H1 (cell line): ENCODE measurements at regions not wholly inside any gene's neighbourhood (a gene's known extent, or its start where the extent isn't known, plus 50 kb on each side); places are given as distances from the start of the nearest gene placed in this dataset.

Experiments
- CTCF ChIA-PET: fragments of 300-600 bp; sonication (Branson Sonifier 250); formaldehyde crosslinking; loops from one replicate; lab custom pipeline; 2021; ENCODE audit not compliant: partially characterized antibody; lab: Charles Lee
- POLR2A ChIA-PET: fragments of 300-600 bp; sonication (Branson Sonifier 250); formaldehyde crosslinking; loops from one replicate; lab custom pipeline; 2021; ENCODE audit warnings: inconsistent platforms; ENCODE audit not compliant: partially characterized antibody; lab: Charles Lee
- DNase-seq, 2 experiments: peaks; one replicate each; pipeline versions ENCODE4 v3.0.0 to v3.0.0-alpha.2; 2010 to 2022; ENCODE audit warnings: low spot score in 2 of 2, low read depth in 1 of 2, mixed read lengths in 1 of 2
- FAIRE-seq: peaks from 2 replicates; lab custom pipeline; 2011; peaks lifted over from hg19 to GRCh38; lab: Jason Lieb, UNC
- H2AFZ ChIP-seq: 2 replicates; pipeline ENCODE4 v1.8.1; 2012; ENCODE audit warnings: low read length, inconsistent platforms
- H2AK5ac ChIP-seq: 2 replicates; pipeline ENCODE4 v1.6.1; 2013; ENCODE audit warnings: low read depth, low read length
- H2BK120ac ChIP-seq: replicated peaks from 2 replicates; pipeline ENCODE3; 2013; ENCODE audit warnings: low read depth, low read length, inconsistent platforms
- H2BK12ac ChIP-seq: 2 replicates; pipeline ENCODE4 v1.6.1; 2013; ENCODE audit warnings: low read depth, low read length
- H2BK15ac ChIP-seq: 2 replicates; pipeline ENCODE4 v1.6.1; 2013; ENCODE audit warnings: low read length
- H2BK20ac ChIP-seq: 2 replicates; pipeline ENCODE4 v1.6.1; 2013; ENCODE audit warnings: low read length
- H2BK5ac ChIP-seq: 2 replicates; pipeline ENCODE4 v1.6.1; 2013; ENCODE audit warnings: low read depth, low read length
- H3K14ac ChIP-seq: 2 replicates; pipeline ENCODE4 v1.6.1; 2013; ENCODE audit warnings: inconsistent platforms; ENCODE audit not compliant: insufficient read length
- H3K18ac ChIP-seq: 2 replicates; pipeline ENCODE4 v1.6.1; 2013; ENCODE audit warnings: low read length; ENCODE audit errors: extremely low read depth
- H3K23ac ChIP-seq: 2 replicates; pipeline ENCODE4 v1.6.1; 2013; ENCODE audit warnings: inconsistent platforms; ENCODE audit not compliant: insufficient read length
- H3K23me2 ChIP-seq: 2 replicates; pipeline ENCODE4 v1.6.1; 2013; ENCODE audit warnings: low read depth, low read length
- H3K27ac ChIP-seq: 2 replicates; pipeline ENCODE4 v1.6.1; 2011; ENCODE audit warnings: low read depth, low read length, inconsistent platforms
- H3K27me3 ChIP-seq, 4 experiments: replicated peaks in 1 of 4; 1 replicate in 1 of 4; 2 replicates in 3 of 4; pipeline versions ENCODE4 v1.6.1 to v1.8.1; 2011 to 2013; ENCODE audit warnings: low read length in 3 of 4, mild to moderate bottlenecking in 3 of 4, inconsistent platforms in 2 of 4, mixed read lengths in 2 of 4, moderate library complexity in 1 of 4; ENCODE audit not compliant: control insufficient read depth in 3 of 4, insufficient read depth in 3 of 4; ENCODE audit errors: extremely low read depth in 1 of 4
- H3K36me3 ChIP-seq, 4 experiments: 2 replicates each; pipeline versions ENCODE4 v1.6.1 to v1.8.1; 2011 to 2013; ENCODE audit warnings: mild to moderate bottlenecking in 4 of 4, low read length in 3 of 4, moderate library complexity in 2 of 4, control low read depth in 1 of 4, inconsistent platforms in 1 of 4; ENCODE audit not compliant: insufficient read depth in 4 of 4, control insufficient read depth in 2 of 4
- H3K4ac ChIP-seq: replicated peaks from 2 replicates; pipeline ENCODE3; 2013; ENCODE audit warnings: low read length, low read depth, mixed read lengths, inconsistent platforms; ENCODE audit not compliant: insufficient read length
- H3K4me1 ChIP-seq, 4 experiments: replicated peaks in 1 of 4; 1 replicate in 1 of 4; 2 replicates in 3 of 4; pipeline versions ENCODE4 v1.6.1 to v1.8.1; 2011 to 2013; ENCODE audit warnings: low read length in 3 of 4, inconsistent platforms in 2 of 4, mixed read lengths in 1 of 4; ENCODE audit not compliant: insufficient read depth in 4 of 4, control insufficient read depth in 3 of 4
- H3K4me2 ChIP-seq, 2 experiments: 2 replicates each; pipeline versions ENCODE4 v1.6.1 to v1.8.1; 2011 to 2013; ENCODE audit warnings: low read depth in 2 of 2, low read length in 2 of 2, control low read depth in 1 of 2, inconsistent platforms in 1 of 2, mild to moderate bottlenecking in 1 of 2; ENCODE audit not compliant: insufficient read depth in 1 of 2
- H3K4me3 ChIP-seq, 4 experiments: fragments of 200-600, 300-600 bp in 1 of 4; sonication (generic), shearing (Covaris generic), sonication (Bioruptor Twin) in 1 of 4; 2 replicates each; pipeline versions ENCODE4 v1.5.1 to v1.8.1; 2011 to 2016; ENCODE audit warnings: low read length in 4 of 4, low read depth in 3 of 4, control low read depth in 2 of 4, inconsistent platforms in 2 of 4, mild to moderate bottlenecking in 2 of 4, mixed read lengths in 1 of 4, moderate library complexity in 1 of 4; ENCODE audit not compliant: insufficient read depth in 2 of 4; ENCODE audit errors: extremely low read depth in 1 of 4
- H3K56ac ChIP-seq: replicated peaks from 2 replicates; pipeline ENCODE3; 2013; ENCODE audit warnings: low read depth, mild to moderate bottlenecking, mixed read lengths, low read length, inconsistent platforms; ENCODE audit not compliant: insufficient read length
- H3K79me1 ChIP-seq: 2 replicates; pipeline ENCODE4 v1.6.1; 2013; ENCODE audit warnings: low read depth, low read length, control low read depth
- H3K79me2 ChIP-seq, 2 experiments: 2 replicates each; pipeline versions ENCODE4 v1.6.1 to v1.8.1; 2012 to 2013; ENCODE audit warnings: low read length in 2 of 2, mild to moderate bottlenecking in 2 of 2, inconsistent platforms in 1 of 2; ENCODE audit not compliant: insufficient read depth in 2 of 2, control insufficient read depth in 1 of 2
- H3K9ac ChIP-seq, 4 experiments: replicated peaks in 1 of 4; 1 replicate in 1 of 4; 2 replicates in 3 of 4; pipeline versions ENCODE4 v1.6.1 to v1.8.1; 2011 to 2013; ENCODE audit warnings: low read depth in 3 of 4, low read length in 3 of 4, control low read depth in 2 of 4, mild to moderate bottlenecking in 2 of 4, moderate library complexity in 2 of 4, inconsistent platforms in 1 of 4; ENCODE audit errors: extremely low read depth in 1 of 4
- H3K9me3 ChIP-seq, 2 experiments: 2 replicates each; pipeline versions ENCODE4 v1.6.1 to v1.8.1; 2012 to 2013; ENCODE audit warnings: mild to moderate bottlenecking in 2 of 2, moderate library complexity in 2 of 2, control low read depth in 1 of 2, inconsistent platforms in 1 of 2, low read depth in 1 of 2, low read length in 1 of 2, mixed read lengths in 1 of 2; ENCODE audit not compliant: insufficient read depth in 2 of 2
- H4K20me1 ChIP-seq, 2 experiments: replicated peaks in 1 of 2; 2 replicates each; pipeline versions ENCODE3 to v1.8.1; 2011 to 2013; ENCODE audit warnings: inconsistent platforms in 2 of 2, low read length in 2 of 2, mild to moderate bottlenecking in 1 of 2; ENCODE audit not compliant: insufficient read depth in 2 of 2, control insufficient read depth in 1 of 2
- H4K5ac ChIP-seq: 2 replicates; pipeline ENCODE4 v1.6.1; 2013; ENCODE audit warnings: low read length, low read depth, mixed read lengths, inconsistent platforms; ENCODE audit not compliant: insufficient read length
- H4K8ac ChIP-seq: 2 replicates; pipeline ENCODE4 v1.8.0; 2013; ENCODE audit warnings: mild to moderate bottlenecking, moderate library complexity, low read length, inconsistent platforms; ENCODE audit not compliant: insufficient read depth; ENCODE audit errors: extremely low read depth
- H4K91ac ChIP-seq: replicated peaks from 2 replicates; pipeline ENCODE3; 2013; ENCODE audit warnings: low read length, mixed read lengths, inconsistent platforms; ENCODE audit not compliant: insufficient read length
- POU5F1 ChIP-seq: IDR thresholded peaks from 2 replicates; pipeline ENCODE4 v1.6.1; 2011; ENCODE audit warnings: low read depth, mild to moderate bottlenecking, low read length, moderate library complexity
- SP2 ChIP-seq: IDR thresholded peaks from 2 replicates; pipeline ENCODE4 v1.6.1; 2012; ENCODE audit warnings: mild to moderate bottlenecking, low read length, inconsistent platforms
- WGBS, 2 experiments: shearing (Covaris generic) in 1 of 2; methylation state at CpG; one replicate each; pipeline versions ENCODE4 v1.1.6 to v1.1.7; 2013 to 2015; ENCODE audit warnings: low lambda C conversion rate in 2 of 2, mixed read lengths in 2 of 2, inconsistent platforms in 1 of 2, low coverage in 1 of 2, missing lambda C conversion rate in 1 of 2; ENCODE audit not compliant: insufficient replicate concordance in 2 of 2, insufficient coverage in 1 of 2, insufficient read length in 1 of 2; ENCODE audit errors: extremely low coverage in 1 of 2, missing lambda C conversion rate in 1 of 2; 5-methylcytosine and 5-hydroxymethylcytosine counted together

- no peak overlapping the region for H3K4me2 ChIP-seq
- no peak overlapping the region for H2AK5ac ChIP-seq
- H2BK20ac ChIP-seq = no peak overlapping the region
- POLR2A ChIA-PET = no interaction called here
- no peak overlapping the region for H3K23ac ChIP-seq
- H3K9me3 ChIP-seq = no peaks in the 10 kb centered on the region
- FAIRE-seq = no peak
- no peaks in the 10 kb centered on the region for H3K27me3 ChIP-seq
- H3K4me1 ChIP-seq = peaks cover 0 to 3% (median under 1%) of the 10 kb centered on the region in 4 experiments; a peak in 1 of 7 replicates
- H4K20me1 ChIP-seq = no peaks in the 10 kb centered on the region
- H3K23me2 ChIP-seq = no peaks in the 10 kb centered on the region
- DNase-seq = no peak
- no peak overlapping the region for H4K91ac ChIP-seq
- no peak overlapping the region for H2BK12ac ChIP-seq
- H2BK5ac ChIP-seq = no peak overlapping the region
- no peak overlapping the region for H2AFZ ChIP-seq
- H4K8ac ChIP-seq = no peak overlapping the region
- H2BK15ac ChIP-seq = no peak overlapping the region
- H4K5ac ChIP-seq = no peak overlapping the region
- H3K79me1 ChIP-seq = no peaks in the 10 kb centered on the region
- no peak overlapping the region for H2BK120ac ChIP-seq
- H3K14ac ChIP-seq = no peak overlapping the region
- 95% methylated on average over 1 of the region's 1 CpG; no CpG with 5 or more reads in 1 of the 2 experiments for WGBS, 2 experiments
- no peaks in the 10 kb centered on the region for H3K79me2 ChIP-seq
- H3K27ac ChIP-seq = no peak overlapping the region
- H3K56ac ChIP-seq = no peak overlapping the region
- no peaks in the 10 kb centered on the region for H3K36me3 ChIP-seq
- TF ChIP-seq POU5F1 (no peak), SP2 (no peak)
- no peak overlapping the region for H3K18ac ChIP-seq
- no peak overlapping the region for H3K4me3 ChIP-seq
- H3K4ac ChIP-seq = no peak overlapping the region
- CTCF ChIA-PET = interaction anchor here (1.1 kb wide), 1 partner anchor 78 kb away, joined by 4 read pairs; no protein-coding TSS in a partner anchor
- H3K9ac ChIP-seq = no peak overlapping the region
Observed at GRCh38 chr7:25427721-25428120, 199.4 kb upstream of the NPVF start.
